Pulmonary artery endothelial cell (primary cell): ENCODE measurements at regions not wholly inside any gene's neighbourhood (a gene's known extent, or its start where the extent isn't known, plus 50 kb on each side); places are given as distances from the start of the nearest gene placed in this dataset.

Experiments
- DNase-seq: peaks from one replicate; pipeline ENCODE4 v3.0.0-alpha.2; 2011; ENCODE audit warnings: low read depth, low spot score

DNA sequence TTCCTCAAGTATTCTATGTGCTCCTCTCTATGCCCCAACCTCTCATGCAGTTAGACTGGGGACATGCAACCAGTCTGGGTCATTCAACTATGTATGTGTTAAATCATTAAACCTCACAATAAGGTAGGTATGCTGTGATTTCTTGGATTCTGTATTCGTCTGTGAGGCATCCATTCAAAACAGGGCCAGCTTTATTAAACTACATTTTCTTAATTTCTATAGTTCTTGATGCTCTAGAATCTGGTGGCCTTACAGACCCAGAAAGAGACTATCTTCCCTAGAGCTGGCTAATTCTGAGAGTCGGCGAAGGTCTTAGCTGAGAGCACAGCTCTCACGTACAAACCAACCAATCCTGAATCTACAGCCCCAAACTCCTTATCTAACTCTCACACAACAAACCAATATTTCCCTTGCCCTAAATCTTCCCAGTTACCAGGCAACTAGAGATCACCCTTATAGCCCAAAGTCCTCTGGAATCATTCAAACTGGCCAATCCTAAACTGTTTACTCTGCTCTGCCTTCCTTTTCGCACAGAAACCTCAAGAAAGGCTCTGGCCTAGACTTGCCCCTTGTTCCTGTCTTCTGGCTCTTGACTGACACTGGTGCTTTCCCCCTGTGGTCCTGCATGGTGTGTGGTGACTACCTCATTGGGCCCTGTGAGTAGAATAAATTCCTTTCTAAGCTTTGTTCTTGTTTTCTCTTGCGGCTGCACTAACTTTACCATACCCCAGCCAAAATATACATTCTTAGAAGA is 203.5 kb upstream of the TET2 start:
- no peak for DNase-seq

DNA sequence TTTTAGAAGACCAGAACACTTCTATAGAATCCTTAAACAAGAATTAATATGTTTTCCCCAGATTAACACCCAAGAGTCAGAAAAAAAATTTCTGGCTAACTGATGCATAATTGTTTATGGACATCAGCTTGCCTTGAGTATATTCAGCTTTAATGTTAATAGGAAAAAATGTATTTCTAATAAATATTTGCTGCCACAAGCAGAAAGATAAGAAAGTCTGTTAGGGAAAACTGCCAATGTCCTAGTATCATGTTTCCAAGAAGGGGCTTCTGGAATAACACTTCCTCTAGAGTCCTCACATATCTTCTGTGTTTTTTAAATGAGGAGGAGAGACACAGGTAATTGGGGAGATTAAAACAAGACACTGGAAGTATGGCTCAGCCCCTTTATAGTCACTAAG is 202.1 kb upstream of the TET2 start:
- DNase-seq, result no peak

DNA sequence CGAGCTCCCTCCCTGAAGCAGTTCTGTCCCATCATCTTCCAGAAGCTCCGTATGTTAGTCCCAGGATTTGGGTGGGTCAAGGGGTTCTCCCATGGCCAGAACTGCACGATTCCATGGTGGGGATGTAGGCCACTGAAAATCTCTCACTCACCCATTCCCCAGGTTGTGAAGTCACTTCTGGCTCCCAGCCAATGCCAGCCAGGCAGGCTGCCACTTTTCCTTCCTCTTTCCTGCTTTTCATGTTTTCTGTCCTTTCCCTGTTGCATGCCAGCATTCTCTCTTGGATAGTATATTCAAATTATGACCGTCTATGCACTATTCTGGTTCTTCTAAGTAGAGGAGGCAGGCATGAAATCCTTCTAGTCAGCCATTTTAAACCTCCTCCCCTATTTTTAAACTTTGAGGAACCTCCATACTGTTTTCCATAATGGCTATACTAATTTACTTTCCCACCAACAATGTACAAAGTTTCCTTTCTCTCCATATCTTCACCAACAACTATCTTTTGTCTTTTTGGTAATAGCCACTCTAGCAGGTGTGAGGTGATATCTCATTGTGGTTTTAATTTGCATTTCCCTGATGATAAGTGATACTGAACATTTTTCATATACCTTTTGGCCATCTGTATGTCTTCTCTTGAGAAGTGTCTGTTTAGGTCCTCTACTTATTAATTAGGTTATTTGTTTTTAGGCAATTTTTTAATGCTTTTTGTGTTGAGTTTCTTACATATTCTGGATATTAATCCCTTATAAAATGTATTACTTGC is 182.1 kb upstream of the TET2 start:
- no peak for DNase-seq

GRCh38 chr4:104966349-104967033 is 180.2 kb upstream of the TET2 start:
- DNase-seq, result no peak

DNA sequence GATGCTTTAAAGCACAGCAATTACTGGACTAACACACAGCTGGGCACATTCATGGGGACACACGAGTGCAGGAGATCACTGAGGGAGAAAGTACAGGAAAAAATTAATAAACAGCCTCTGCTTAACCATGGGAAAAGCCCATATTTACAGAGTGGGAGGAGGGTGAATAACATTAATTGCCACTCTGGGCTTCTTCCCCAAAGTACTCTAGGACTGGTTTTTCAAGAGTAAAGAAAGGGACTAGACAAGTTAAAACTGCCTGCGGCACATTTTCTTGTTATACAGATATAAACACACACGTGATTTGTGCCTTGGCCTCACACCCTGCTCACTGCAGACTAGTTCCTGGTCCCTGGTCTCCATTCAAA is 179.7 kb upstream of the TET2 start:
- DNase-seq, result no peak

DNA sequence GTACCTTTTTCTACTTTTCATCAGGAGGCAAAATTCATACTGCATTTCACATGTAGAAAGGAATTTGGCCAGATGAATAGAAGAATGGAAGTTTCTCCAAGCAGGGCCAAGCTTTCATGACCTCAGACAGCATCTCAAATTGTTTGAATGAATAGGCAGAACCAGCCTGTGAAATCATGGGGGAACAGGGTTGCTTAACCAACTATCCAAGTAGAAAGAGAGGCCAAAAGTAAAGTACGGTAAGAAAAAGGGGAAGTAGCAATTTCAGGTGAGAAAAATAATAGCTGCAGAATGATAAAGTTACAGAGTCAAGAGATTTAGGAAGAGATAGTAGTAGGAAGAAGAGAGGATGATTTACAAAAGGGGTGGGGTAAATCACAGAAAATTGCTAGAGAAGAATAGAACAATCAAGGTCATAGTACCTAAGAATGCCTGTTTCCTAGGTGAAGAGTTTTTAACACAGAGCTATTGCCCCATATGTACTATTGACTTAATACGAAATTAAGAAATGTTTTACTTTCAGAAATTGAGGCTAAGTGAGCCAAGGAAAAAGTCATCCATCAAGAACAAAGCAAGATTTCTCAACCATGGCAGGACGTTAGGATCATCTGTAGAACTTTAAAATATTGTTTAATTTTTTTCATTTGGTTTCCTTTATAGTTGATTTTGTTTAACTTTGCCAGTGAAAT is 177.1 kb upstream of the TET2 start:
- no peak for DNase-seq

- DNase-seq, result no peak
These were observed 175.2 kb upstream of the TET2 start for GRCh38 chr4:104971462-104971861.

DNA sequence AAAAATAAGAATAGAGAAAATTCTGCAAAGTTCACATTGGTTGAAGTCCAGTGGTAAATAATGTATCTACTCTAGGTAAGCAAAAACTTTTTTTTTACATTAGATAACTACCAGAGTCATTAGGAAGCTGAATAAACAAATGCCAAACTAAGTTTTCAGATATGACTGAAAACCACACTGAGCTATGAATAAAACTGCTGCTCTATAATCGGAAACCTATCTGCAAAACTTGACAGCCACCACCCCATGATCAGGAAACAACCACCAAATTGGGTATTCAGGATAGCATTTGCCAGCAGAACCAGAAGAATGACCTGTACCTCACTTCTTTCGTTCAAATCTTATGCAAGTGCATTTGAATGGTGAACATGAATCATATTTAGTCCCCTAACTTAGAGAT is 173.0 kb upstream of the TET2 start:
- DNase-seq, result no peak

- DNase-seq, result no peak
These were observed 171.1 kb upstream of the TET2 start for GRCh38 chr4:104975617-104976016.

- DNase-seq, result no peak
These were observed 170.4 kb upstream of the TET2 start for GRCh38 chr4:104976262-104976661.

GRCh38 chr4:104979083-104979760 is 167.5 kb upstream of the TET2 start:
- no peak for DNase-seq

DNA sequence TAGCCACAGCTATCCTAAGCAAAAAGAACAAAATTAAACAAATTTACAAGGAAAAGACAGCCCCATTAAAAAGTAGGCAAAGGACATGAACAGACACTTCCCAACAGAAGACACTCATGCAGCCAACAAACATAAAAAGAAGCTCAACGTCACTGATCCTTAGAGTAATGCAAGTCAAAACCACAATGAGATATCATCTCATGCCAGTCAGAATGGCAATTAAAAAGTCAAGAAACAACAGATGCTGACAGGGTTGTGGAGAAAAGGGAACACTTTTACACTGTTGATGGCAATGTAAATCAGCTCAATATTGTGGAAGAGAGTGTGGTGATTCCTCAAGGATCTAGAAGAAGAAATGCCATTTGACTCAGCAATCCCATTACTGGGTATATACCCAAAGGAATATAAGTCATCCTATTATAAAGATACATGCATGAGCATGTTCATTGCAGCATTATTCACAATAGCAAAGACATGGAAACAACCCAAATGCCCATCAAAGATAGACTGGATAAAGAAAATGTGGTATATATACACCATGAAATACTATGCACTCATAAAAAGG is 163.0 kb upstream of the TET2 start:
- no peak for DNase-seq

- DNase-seq, result no peak
These were observed 160.4 kb upstream of the TET2 start for GRCh38 chr4:104986306-104986705.

DNA sequence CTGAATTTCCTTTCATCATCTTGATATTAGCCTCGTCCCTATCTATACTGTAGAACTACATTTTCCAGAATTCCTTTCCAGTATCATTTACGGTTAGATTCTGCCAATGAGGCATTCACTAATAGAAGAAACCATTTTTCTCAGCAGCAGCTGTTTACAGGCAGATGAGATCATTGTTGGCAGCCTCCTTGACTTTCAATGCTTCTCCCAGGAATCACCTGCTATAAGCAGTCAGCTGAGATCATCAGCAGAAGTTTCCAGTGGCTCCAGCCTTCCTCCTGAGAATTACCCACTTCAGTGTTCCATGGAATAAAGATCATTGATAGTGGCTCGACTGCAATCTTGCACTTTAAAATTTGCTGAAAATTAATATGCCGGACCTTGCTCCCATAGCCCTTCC is 157.3 kb upstream of the TET2 start:
- no peak for DNase-seq

DNA sequence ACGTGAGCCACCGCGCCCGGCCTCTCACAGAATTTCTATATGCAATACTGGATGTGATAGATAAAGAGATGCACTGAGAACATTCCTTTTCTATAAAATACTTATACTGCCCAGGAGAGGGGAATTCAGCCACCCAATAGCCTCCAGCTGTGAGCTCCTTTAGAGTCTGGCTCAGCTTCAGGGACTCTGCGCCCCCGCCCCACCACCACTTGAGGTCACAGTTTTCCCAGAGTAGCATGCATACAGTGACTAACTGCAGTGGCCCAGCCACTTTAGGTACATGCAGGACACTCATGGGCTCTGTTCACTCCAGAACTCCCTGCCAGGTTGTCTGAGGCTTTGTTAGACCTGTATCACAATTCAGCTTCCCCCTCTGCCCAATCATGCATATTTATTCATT is 144.4 kb upstream of the TET2 start:
- no peak for DNase-seq

- DNase-seq, result no peak
These were observed 132.4 kb upstream of the TET2 start for GRCh38 chr4:105014234-105014633.

DNA sequence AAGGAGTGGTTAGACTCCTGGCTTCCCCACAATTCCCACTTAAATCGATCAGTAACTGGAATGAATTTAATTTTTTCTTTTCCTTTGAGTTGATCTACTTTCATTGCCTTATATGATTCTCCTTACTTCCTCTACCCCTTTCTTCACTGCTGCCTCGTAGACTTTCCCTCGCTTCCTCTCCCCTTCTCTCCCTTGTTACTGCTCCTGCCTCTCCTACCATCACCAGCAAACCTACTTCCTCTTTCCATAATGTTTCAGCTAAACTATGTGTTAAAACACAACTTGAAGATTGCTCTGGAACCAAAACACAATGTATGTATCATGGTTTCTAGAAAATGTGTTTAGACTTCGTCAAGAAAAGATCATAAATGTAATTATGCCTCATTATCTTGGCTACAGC is 132.0 kb upstream of the TET2 start:
- DNase-seq, result no peak

DNA sequence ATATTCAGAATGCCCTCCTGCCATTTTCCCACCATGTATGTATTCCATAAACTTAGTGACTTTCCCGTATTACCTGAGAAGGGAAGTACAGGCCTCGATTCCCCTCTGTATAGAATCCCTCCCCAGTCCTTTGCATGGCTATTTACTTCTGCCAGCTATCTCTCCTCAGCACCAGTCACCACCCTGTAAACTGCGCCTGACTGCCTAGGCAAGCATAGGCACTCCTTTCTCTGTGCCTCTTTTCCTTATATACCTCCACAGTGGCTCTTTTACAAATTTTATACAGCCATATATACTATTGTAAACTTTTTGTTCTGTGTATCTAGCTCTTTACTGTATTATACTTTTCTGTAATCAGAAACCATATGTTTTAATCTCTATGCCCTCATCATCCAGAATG is 130.9 kb upstream of the TET2 start:
- no peak for DNase-seq

DNA sequence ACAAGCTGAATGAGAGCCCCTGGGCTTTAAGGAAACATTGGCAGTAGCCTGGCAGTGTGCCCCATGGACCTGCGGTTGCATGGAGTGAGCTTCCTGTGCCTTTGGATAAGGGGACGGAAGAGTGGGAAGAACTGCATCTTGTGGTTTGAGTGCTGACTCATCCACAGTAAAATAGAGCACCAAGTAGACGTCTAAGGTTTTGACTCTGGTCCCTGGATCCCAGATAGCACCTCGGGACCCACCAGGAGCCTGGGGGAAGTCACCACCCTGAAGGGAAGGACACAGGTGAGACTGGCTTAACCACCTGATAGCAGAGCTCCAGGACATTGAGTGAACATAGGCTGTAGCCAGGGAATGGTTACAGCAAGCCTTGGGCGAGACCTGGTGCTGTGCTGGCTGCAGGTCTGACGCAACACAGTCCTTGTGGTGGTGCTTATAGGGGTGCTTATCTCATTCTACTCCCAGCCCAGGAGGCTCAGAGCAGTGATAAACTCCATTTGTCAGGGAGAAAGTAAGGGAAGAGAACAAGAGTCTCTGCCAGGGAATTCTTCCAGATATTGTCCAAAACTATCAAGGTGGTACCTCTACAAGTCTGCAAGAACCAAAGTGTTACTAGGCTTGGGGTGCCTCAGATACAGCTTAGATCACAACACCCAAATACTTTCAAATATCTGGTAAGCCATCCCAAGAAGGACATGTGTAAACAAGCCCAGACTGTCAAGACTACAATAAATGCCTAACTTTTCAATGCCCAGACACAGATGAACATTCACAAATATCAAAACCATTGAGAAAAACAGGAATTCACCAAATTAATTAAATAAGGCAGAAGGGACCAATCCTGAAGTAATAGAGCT is 123.6 kb upstream of the TET2 start:
- no peak for DNase-seq

- DNase-seq, result no peak
These were observed 123.0 kb upstream of the TET2 start for GRCh38 chr4:105023668-105024055.
